ENCODE measurements at regions not wholly inside any gene's neighbourhood (a gene's known extent, or its start where the extent isn't known, plus 50 kb on each side); places are given as distances from the start of the nearest gene placed in this dataset.
"Not testable (repeated sequence)": the region's sequence is repeated elsewhere in the genome, so short reads cannot be mapped to it uniquely, and the experiment has no call there.

GRCh38 chrX:117400839-117401238 lies 715.8 kb downstream of the KLHL13 start:
- Histone ChIP-seq H4K20me1 (ENCODE audit: insufficient read depth) (no peaks in the 10 kb centered on the region), H3K27me3 (ENCODE audit: insufficient read depth, low read depth) (no peaks in the 10 kb centered on the region), H3K4me1 (replicated peaks; ENCODE audit: insufficient read depth) (peaks cover 11% of the 10 kb centered on the region; the same call in 1 of the 2 replicates), H2AFZ (no peak overlapping the region), H3K36me3 (ENCODE audit: low read depth) (no peaks in the 10 kb centered on the region), H3K27ac (no peak overlapping the region), H3F3A (ENCODE audit: insufficient read depth, low read depth) (no peaks in the 10 kb centered on the region; the same call in 1 of the 2 replicates), H3K4me3 (no peak overlapping the region), H3K9me2 (ENCODE audit: insufficient read depth) (no peaks in the 10 kb centered on the region), H3K4me2 (no peak overlapping the region), H3K79me2 (ENCODE audit: low read depth) (no peaks in the 10 kb centered on the region), H3K9me3 (ENCODE audit: insufficient read depth, low read depth) (no peaks in the 10 kb centered on the region)
- ChIA-PET POLR2A (ENCODE audit: unreplicated experiment) (no interaction called here), CTCF (no interaction called here)
- TF ChIP-seq EZH2 (IDR thresholded peaks at IDR 0.05; ENCODE audit: low read depth): no peak
- TF ChIP-seq, protein P1, sequence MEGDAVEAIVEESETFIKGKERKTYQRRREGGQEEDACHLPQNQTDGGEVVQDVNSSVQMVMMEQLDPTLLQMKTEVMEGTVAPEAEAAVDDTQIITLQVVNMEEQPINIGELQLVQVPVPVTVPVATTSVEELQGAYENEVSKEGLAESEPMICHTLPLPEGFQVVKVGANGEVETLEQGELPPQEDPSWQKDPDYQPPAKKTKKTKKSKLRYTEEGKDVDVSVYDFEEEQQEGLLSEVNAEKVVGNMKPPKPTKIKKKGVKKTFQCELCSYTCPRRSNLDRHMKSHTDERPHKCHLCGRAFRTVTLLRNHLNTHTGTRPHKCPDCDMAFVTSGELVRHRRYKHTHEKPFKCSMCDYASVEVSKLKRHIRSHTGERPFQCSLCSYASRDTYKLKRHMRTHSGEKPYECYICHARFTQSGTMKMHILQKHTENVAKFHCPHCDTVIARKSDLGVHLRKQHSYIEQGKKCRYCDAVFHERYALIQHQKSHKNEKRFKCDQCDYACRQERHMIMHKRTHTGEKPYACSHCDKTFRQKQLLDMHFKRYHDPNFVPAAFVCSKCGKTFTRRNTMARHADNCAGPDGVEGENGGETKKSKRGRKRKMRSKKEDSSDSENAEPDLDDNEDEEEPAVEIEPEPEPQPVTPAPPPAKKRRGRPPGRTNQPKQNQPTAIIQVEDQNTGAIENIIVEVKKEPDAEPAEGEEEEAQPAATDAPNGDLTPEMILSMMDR (conservative IDR thresholded peaks at IDR 0.05): no peak
- intact Hi-C loops (cut with micrococcal nuclease; ENCODE audit: unreplicated experiment): no loop called here
- DNase-seq: no peak
- no TSS peak for BruUV-seq (replicated peaks)

- no TSS peak for BruUV-seq (replicated peaks)
- intact Hi-C loops (cut with micrococcal nuclease; ENCODE audit: unreplicated experiment): no loop called here
- Histone ChIP-seq H3K9me2 (ENCODE audit: insufficient read depth) (no peaks in the 10 kb centered on the region), H3K4me1 (replicated peaks; ENCODE audit: insufficient read depth) (peaks cover 11% of the 10 kb centered on the region; the same call in 1 of the 2 replicates), H3K9me3 (ENCODE audit: insufficient read depth, low read depth) (no peaks in the 10 kb centered on the region), H3K4me2 (no peak overlapping the region), H3K36me3 (ENCODE audit: low read depth) (no peaks in the 10 kb centered on the region), H3F3A (ENCODE audit: insufficient read depth, low read depth) (no peaks in the 10 kb centered on the region; the same call in 1 of the 2 replicates), H3K79me2 (ENCODE audit: low read depth) (no peaks in the 10 kb centered on the region), H2AFZ (no peak overlapping the region), H3K27ac (no peak overlapping the region), H3K4me3 (no peak overlapping the region), H3K27me3 (ENCODE audit: insufficient read depth, low read depth) (no peaks in the 10 kb centered on the region), H4K20me1 (ENCODE audit: insufficient read depth) (no peaks in the 10 kb centered on the region)
- ChIA-PET POLR2A (ENCODE audit: unreplicated experiment) (no interaction called here), CTCF (no interaction called here)
- no peak for DNase-seq
- TF ChIP-seq, protein P1 (conservative IDR thresholded peaks at IDR 0.05): no peak
Observed at GRCh38 chrX:117400005-117400404, 716.6 kb downstream of the KLHL13 start.

DNA sequence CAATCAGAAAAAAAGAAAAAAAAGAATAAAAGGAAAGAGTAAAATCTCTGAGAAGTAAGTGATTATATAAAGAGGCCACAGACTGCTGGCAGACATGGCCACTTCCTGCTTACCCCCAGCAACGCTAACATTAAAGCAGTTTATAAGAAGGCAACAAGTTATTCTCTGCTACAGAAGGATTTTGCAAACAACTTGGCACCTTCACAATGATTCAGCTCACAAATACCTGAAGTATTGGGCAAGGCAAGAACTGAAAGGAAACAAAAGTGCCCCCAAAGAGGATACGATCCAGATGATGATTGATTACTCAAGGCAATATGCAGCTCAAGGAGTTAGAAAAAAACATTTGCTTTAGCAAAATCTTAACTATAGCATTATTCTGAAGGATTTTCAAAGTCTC lies 718.8 kb downstream of the KLHL13 start:
- Histone ChIP-seq H3K27ac (no peak overlapping the region; the same call in 1 of the 2 replicates), H3K9me2 (ENCODE audit: insufficient read depth) (no peaks in the 10 kb centered on the region), H3K79me2 (ENCODE audit: low read depth) (no peaks in the 10 kb centered on the region), H3K36me3 (ENCODE audit: low read depth) (no peaks in the 10 kb centered on the region), H3K4me1 (replicated peaks; ENCODE audit: insufficient read depth) (peaks cover 11% of the 10 kb centered on the region; the same call in 1 of the 2 replicates), H2AFZ (no peak overlapping the region; the same call in 1 of the 2 replicates), H4K20me1 (ENCODE audit: insufficient read depth) (no peaks in the 10 kb centered on the region), H3K9me3 (ENCODE audit: insufficient read depth, low read depth) (no peaks in the 10 kb centered on the region), H3K4me3 (no peak overlapping the region), H3K27me3 (ENCODE audit: insufficient read depth, low read depth) (no peaks in the 10 kb centered on the region), H3K4me2 (peak overlapping the region; percentile 29), H3F3A (ENCODE audit: insufficient read depth, low read depth) (no peaks in the 10 kb centered on the region; the same call in 1 of the 2 replicates)
- DNase-seq: peak in 1 of 2 experiments; percentile 65
- intact Hi-C loops (cut with micrococcal nuclease; ENCODE audit: unreplicated experiment): no loop called here
- no peak for TF ChIP-seq EZH2 (IDR thresholded peaks at IDR 0.05; ENCODE audit: low read depth)
- TF ChIP-seq, protein P1 (conservative IDR thresholded peaks at IDR 0.05): no peak
- BruUV-seq (replicated peaks): no TSS peak
- ChIA-PET POLR2A (ENCODE audit: unreplicated experiment) (no interaction called here), CTCF (no interaction called here)

- H3K9me3 ChIP-seq (ENCODE audit: insufficient read depth, low read depth); H3K36me3 ChIP-seq (ENCODE audit: low read depth); H3K9me2 ChIP-seq (ENCODE audit: insufficient read depth); H4K20me1 ChIP-seq (ENCODE audit: insufficient read depth); H2AFZ ChIP-seq; H3K4me3 ChIP-seq; H3K27me3 ChIP-seq (ENCODE audit: insufficient read depth, low read depth); H3F3A ChIP-seq (ENCODE audit: insufficient read depth, low read depth); intact Hi-C loops (cut with micrococcal nuclease; ENCODE audit: unreplicated experiment); H3K4me2 ChIP-seq; H3K79me2 ChIP-seq (ENCODE audit: low read depth); BruUV-seq (replicated peaks); CTCF ChIA-PET; POLR2A ChIA-PET (ENCODE audit: unreplicated experiment); H3K27ac ChIP-seq; DNase-seq: not testable (repeated sequence)
- H3K4me1 ChIP-seq (replicated peaks; ENCODE audit: insufficient read depth): peaks cover 11% of the 10 kb centered on the region; the same call in 1 of the 2 replicates
Observed at GRCh38 chrX:117394506-117395070, 722.0 kb downstream of the KLHL13 start.

DNA sequence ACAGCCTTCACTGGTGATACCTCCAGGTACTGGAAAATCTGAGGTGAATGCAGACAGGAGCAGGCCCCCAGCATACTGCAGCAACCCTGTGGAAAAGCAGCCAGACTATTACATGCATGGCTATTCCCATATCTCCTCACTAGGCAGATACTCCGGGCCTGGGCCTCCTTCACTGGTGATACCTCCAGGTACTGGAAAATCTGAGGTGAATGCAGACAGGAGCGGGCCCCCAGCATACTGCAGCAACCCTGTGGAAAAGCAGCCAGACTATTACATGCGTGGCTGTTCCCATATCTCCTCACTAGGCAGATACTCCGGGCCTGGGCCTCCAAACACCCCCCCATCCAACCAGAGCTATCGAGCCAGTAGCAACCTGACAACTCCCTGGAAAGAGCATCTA lies 724.2 kb downstream of the KLHL13 start:
- H3K4me2 ChIP-seq; H3F3A ChIP-seq (ENCODE audit: insufficient read depth, low read depth); H2AFZ ChIP-seq; DNase-seq; intact Hi-C loops (cut with micrococcal nuclease; ENCODE audit: unreplicated experiment); H3K9me3 ChIP-seq (ENCODE audit: insufficient read depth, low read depth); H3K79me2 ChIP-seq (ENCODE audit: low read depth); POLR2A ChIA-PET (ENCODE audit: unreplicated experiment); H3K4me3 ChIP-seq; H3K27me3 ChIP-seq (ENCODE audit: insufficient read depth, low read depth); BruUV-seq (replicated peaks); CTCF ChIA-PET; H3K4me1 ChIP-seq (replicated peaks; ENCODE audit: insufficient read depth); H3K27ac ChIP-seq; H3K36me3 ChIP-seq (ENCODE audit: low read depth); H4K20me1 ChIP-seq (ENCODE audit: insufficient read depth); H3K9me2 ChIP-seq (ENCODE audit: insufficient read depth): not testable (repeated sequence)
